Stomach (tissue), 8 donors: ENCODE measurements at regions not wholly inside any gene's neighbourhood (a gene's known extent, or its start where the extent isn't known, plus 50 kb on each side); places are given as distances from the start of the nearest gene placed in this dataset.

ENCODE experiments used
- DNase-seq, 2 donors: peaks; one replicate each; pipeline versions ENCODE4 v3.0.0 to v3.0.0-alpha.2; 2013 to 2019
- H3K27ac ChIP-seq, 5 donors: fragments of 200-600 bp in 4 of 5; sonication (generic) in 4 of 5; one replicate each; pipeline ENCODE4 v1.5.1; 2013 to 2019; ENCODE audit warnings: mild to moderate bottlenecking in 1 of 5, moderate library complexity in 1 of 5
- H3K27me3 ChIP-seq, 3 donors: fragments of 200-600 bp; sonication (generic); one replicate each; pipeline ENCODE4 v1.5.1; 2017 to 2019; ENCODE audit warnings: mixed run types in 1 of 3
- H3K36me3 ChIP-seq, 4 donors: fragments of 200-600 bp; sonication (generic); 1 replicate in 3 of 4; 2 replicates in 1 of 4; pipeline ENCODE4 v1.5.1; 2016 to 2019
- H3K4me1 ChIP-seq, 4 donors: fragments of 200-600 bp; sonication (generic); one replicate each; pipeline ENCODE4 v1.5.1; 2016 to 2019
- H3K4me3 ChIP-seq, 4 donors: fragments of 200-600 bp; sonication (generic) in 3 of 4; one replicate each; pipeline ENCODE4 v1.5.1; 2016 to 2019; ENCODE audit warnings: mild to moderate bottlenecking in 1 of 4
- H3K9me3 ChIP-seq, 4 donors: fragments of 200-600 bp; sonication (generic); one replicate each; pipeline ENCODE4 v1.5.1; 2016 to 2019
- CTCF ChIP-seq, 7 experiments: fragments of 450-650 bp in 4 of 7; fragments of 200-600 bp in 3 of 7; sonication (generic) in 3 of 7; IDR thresholded peaks; one replicate each; pipeline ENCODE4 v1.5.1; 2016 to 2019; ENCODE audit warnings: antibody characterized with exemption in 7 of 7, control low read depth in 2 of 7, mild to moderate bottlenecking in 1 of 7
- EP300 ChIP-seq: sonication (generic); formaldehyde crosslinking; IDR thresholded peaks from one replicate; pipeline ENCODE4 v1.6.1; 2017; ENCODE audit warnings: antibody characterized with exemption
- POLR2A ChIP-seq, 4 donors: fragments of 450-650 bp; IDR thresholded peaks; one replicate each; pipeline ENCODE4 v1.6.1; 2016; ENCODE audit warnings: antibody characterized with exemption in 4 of 4, control low read depth in 2 of 4, mild to moderate bottlenecking in 1 of 4, moderate library complexity in 1 of 4
- POLR2AphosphoS5 ChIP-seq, 3 donors: sonication (generic); formaldehyde crosslinking; IDR thresholded peaks; one replicate each; pipeline ENCODE4 v1.6.1; 2016; ENCODE audit warnings: antibody characterized with exemption in 3 of 3
- WGBS, 5 donors: extraction: QIAGEN DNeasy Blood & Tissue Kit in 3 of 5; methylation state at CpG; one replicate each; pipeline versions ENCODE4 v1.1.5 to v1.1.7; 2013 to 2018; 5-methylcytosine and 5-hydroxymethylcytosine counted together
- intact Hi-C: fragments of 100-400 bp; cut with DNase I; formaldehyde crosslinking; loops from one replicate; pipeline ENCODE4 v1.15.1; 2023; ENCODE audit warnings: low total_unique reads
- donor health status: healthy with polysubstance abuse.
- donor health status: Bipolar disorder and iron deficiency.
- donor health status: healthy.

DNA sequence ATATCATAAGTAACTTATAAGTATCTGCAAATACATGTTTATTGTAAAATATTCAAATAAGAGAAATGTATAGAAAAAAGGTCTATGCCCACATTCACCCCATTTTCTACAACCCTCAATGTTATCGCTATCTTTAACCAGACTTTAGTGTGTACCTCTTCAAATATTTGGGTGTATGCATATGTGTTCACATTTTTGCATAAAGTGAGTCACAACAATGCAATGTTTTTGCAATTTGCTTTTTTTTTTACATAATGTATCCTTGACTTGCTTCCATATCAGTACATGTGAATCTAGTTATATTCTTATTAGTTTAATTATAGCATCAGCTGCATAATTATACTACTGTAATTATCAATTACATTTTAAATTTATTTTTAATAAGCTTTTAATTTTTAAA lies 117.3 kb upstream of the LYSMD4 start:
- no peaks in the 10 kb centered on the region for H3K36me3 ChIP-seq
- H3K4me1 ChIP-seq = no peaks in the 10 kb centered on the region
- TF ChIP-seq CTCF (IDR thresholded peaks at IDR 0.05) = no peak
- no peaks in the 10 kb centered on the region for H3K27me3 ChIP-seq
- intact Hi-C loops = no loop called here
- no peaks in the 10 kb centered on the region for H3K9me3 ChIP-seq
- H3K4me3 ChIP-seq = no peak overlapping the region
- WGBS, 5 donors = 95 to 100% (median 96%) methylated on average over 1 of the region's 1 CpG
- no peak overlapping the region for H3K27ac ChIP-seq
- DNase-seq = no peak

GRCh38 chr15:99845009-99845408 lies 111.8 kb upstream of the LYSMD4 start:
- no peak for DNase-seq
- intact Hi-C loops = no loop called here
- Histone ChIP-seq H3K27me3 (no peaks in the 10 kb centered on the region), H3K27ac (no peak overlapping the region), H3K36me3 (no peaks in the 10 kb centered on the region), H3K9me3 (no peaks in the 10 kb centered on the region), H3K4me3 (no peak overlapping the region), H3K4me1 (no peaks in the 10 kb centered on the region)
- 66 to 85% (median 75%) methylated on average over 3 of the region's 3 CpGs for WGBS, 5 donors
- no peak for TF ChIP-seq POLR2A (IDR thresholded peaks at IDR 0.05)
- TF ChIP-seq EP300 = no peak
- TF ChIP-seq CTCF (IDR thresholded peaks at IDR 0.05) = no peak
- TF ChIP-seq POLR2AphosphoS5 (IDR thresholded peaks at IDR 0.05) = no peak

DNA sequence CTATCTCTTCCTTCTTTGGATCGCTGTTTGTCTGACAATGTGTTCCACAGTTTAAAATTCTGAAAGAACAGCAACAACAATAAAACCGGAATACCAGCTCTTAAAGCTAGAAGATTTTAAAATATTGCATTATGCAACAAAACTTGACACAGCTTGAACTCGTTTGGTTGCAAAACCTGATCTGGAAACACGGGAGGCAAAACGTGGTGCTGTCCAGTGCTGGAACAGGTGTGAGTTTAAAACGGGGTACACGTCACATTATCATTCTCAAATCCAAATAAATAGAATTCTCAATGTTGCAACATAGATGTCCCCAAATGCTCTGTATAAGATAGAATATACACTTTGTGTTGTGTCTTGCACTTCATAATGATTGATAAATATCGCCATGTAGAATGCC lies 110.9 kb upstream of the LYSMD4 start:
- H3K27me3 ChIP-seq = no peaks in the 10 kb centered on the region
- H3K4me3 ChIP-seq = no peak overlapping the region
- intact Hi-C loops = no loop called here
- no peak for TF ChIP-seq EP300
- TF ChIP-seq POLR2AphosphoS5 (IDR thresholded peaks at IDR 0.05) = no peak
- no peak for TF ChIP-seq POLR2A (IDR thresholded peaks at IDR 0.05)
- no peak for DNase-seq
- no peaks in the 10 kb centered on the region for H3K36me3 ChIP-seq
- H3K4me1 ChIP-seq = no peaks in the 10 kb centered on the region
- no peak overlapping the region for H3K27ac ChIP-seq
- no peaks in the 10 kb centered on the region for H3K9me3 ChIP-seq
- WGBS, 5 donors = 70 to 80% (median 73%) methylated on average over 8 of the region's 8 CpGs

DNA sequence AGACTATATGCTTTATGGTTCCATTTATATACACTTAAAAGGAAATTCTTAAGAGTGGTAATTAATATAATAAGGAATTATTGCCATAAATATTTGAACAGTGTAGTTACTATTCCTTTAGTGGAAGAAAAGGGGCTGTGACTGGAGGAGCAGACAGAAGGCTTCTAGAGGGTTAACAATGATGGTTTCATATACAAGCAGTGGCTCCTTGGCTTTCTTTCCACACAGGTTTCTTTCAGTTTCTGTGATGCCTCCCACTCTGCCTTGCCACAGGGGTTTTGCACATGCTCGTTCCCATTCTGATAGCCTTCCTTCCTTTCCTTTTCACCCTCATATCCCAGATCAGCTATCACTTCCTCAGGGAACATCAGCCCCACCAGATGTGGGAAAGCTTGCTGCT lies 108.8 kb upstream of the LYSMD4 start:
- no peak overlapping the region for H3K4me3 ChIP-seq
- H3K27ac ChIP-seq = no peak overlapping the region
- WGBS, 5 donors = 57 to 82% (median 72%) methylated on average over 1 of the region's 1 CpG
- no peaks in the 10 kb centered on the region for H3K9me3 ChIP-seq
- no peaks in the 10 kb centered on the region for H3K4me1 ChIP-seq
- peaks cover 0 to 4% (median 0%) of the 10 kb centered on the region in 4 donors for H3K36me3 ChIP-seq
- intact Hi-C loops = no loop called here
- no peak for DNase-seq
- TF ChIP-seq POLR2AphosphoS5 (IDR thresholded peaks at IDR 0.05) (no peak), EP300 (no peak), CTCF (IDR thresholded peaks at IDR 0.05) (no peak), POLR2A (IDR thresholded peaks at IDR 0.05) (no peak)
- no peaks in the 10 kb centered on the region for H3K27me3 ChIP-seq

GRCh38 chr15:99826157-99826780 lies 93.0 kb upstream of the LYSMD4 start:
- DNase-seq = no peak
- TF ChIP-seq CTCF (IDR thresholded peaks at IDR 0.05) = no peak
- TF ChIP-seq POLR2A (IDR thresholded peaks at IDR 0.05) = no peak
- no peak overlapping the region for H3K27ac ChIP-seq
- intact Hi-C loops = no loop called here
- peaks cover 0 to 2% (median 0%) of the 10 kb centered on the region in 4 donors for H3K36me3 ChIP-seq
- H3K4me3 ChIP-seq = no peak overlapping the region
- no peaks in the 10 kb centered on the region for H3K27me3 ChIP-seq
- WGBS, 5 donors = 72 to 80% (median 78%) methylated on average over 4 of the region's 4 CpGs
- no peaks in the 10 kb centered on the region for H3K4me1 ChIP-seq
- no peaks in the 10 kb centered on the region for H3K9me3 ChIP-seq
